ENCODE measurements at regions not wholly inside any gene's neighbourhood (a gene's known extent, or its start where the extent isn't known, plus 50 kb on each side); places are given as distances from the start of the nearest gene placed in this dataset.

DNA sequence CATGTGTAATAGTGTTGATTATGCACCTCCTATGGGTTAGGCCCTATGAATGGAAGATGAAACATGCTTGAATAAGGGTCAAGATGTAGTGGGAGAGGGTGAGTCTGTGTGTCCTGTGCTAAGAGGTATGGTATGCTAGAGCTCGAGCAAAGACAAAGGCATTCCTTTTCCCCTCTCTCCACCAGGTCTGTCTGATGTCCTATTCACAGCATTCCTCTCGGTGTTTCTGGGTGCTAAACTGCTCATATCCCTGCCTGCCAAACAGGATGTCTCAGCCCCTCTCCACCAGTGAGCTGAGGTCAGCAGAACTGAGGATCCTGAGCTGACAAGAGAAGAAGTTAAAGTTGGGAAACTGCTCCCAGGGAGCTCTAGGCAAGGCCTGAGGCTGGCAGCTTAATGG is 344.9 kb downstream of the TSN start:
- no peak for DNase-seq (ENCODE audit: low read depth, low spot score)
- H3K4me3 ChIP-seq (ENCODE audit: low read depth, low read length): no peak overlapping the region
- TF ChIP-seq, protein P1, sequence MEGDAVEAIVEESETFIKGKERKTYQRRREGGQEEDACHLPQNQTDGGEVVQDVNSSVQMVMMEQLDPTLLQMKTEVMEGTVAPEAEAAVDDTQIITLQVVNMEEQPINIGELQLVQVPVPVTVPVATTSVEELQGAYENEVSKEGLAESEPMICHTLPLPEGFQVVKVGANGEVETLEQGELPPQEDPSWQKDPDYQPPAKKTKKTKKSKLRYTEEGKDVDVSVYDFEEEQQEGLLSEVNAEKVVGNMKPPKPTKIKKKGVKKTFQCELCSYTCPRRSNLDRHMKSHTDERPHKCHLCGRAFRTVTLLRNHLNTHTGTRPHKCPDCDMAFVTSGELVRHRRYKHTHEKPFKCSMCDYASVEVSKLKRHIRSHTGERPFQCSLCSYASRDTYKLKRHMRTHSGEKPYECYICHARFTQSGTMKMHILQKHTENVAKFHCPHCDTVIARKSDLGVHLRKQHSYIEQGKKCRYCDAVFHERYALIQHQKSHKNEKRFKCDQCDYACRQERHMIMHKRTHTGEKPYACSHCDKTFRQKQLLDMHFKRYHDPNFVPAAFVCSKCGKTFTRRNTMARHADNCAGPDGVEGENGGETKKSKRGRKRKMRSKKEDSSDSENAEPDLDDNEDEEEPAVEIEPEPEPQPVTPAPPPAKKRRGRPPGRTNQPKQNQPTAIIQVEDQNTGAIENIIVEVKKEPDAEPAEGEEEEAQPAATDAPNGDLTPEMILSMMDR (IDR thresholded peaks at IDR 0.05; ENCODE audit: low read depth, low read length): no peak
- in situ Hi-C loops (cut with HindIII; ENCODE audit: low sequenced_read_pairs): no loop called here

DNA sequence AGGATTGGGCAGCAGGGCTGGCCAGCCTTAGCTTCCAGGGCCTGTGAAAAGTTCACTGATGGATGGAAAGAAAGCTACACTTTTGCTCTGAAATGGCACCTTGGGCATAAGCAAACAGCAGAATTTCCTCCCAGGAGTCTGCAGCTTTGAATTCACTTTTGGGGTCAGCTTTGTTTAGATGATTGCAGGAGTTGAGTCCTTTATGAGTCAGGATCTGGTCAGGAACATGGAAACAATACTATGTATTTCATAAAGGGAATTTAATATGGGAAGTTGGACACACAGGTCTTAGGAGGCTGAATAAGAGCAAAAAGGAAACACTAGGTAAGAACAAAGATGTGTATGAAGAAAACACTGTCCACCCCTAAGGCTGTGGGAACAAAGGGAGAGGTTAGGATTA is 345.3 kb downstream of the TSN start:
- no peak overlapping the region for H3K4me3 ChIP-seq (ENCODE audit: low read depth, low read length)
- in situ Hi-C loops (cut with HindIII; ENCODE audit: low sequenced_read_pairs): no loop called here
- DNase-seq (ENCODE audit: low read depth, low spot score): no peak
- TF ChIP-seq, protein P1 (IDR thresholded peaks at IDR 0.05; ENCODE audit: low read depth, low read length): no peak

DNA sequence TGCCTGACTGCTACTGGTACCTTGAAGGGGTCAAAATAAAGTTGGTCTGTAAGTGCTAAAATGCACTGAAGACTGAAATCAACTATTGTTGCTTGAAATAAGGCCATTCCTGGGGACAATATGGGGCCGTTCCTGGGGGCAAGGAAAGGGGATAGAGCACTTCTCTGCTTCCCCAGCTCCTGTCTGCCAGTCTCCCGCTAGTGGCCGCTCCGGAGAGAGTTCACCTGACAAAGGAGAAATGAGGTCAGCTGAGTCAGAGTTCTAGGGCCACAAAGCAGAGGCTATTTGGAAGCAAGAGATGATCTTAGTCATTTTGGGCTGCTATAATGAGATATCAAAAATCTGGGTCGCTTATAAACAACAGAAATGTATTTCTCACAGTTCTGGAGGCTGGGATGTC is 345.9 kb downstream of the TSN start:
- in situ Hi-C loops (cut with HindIII; ENCODE audit: low sequenced_read_pairs): no loop called here
- TF ChIP-seq, protein P1 (IDR thresholded peaks at IDR 0.05; ENCODE audit: low read depth, low read length): no peak
- no peak overlapping the region for H3K4me3 ChIP-seq (ENCODE audit: low read depth, low read length)
- DNase-seq (ENCODE audit: low read depth, low spot score): no peak

DNA sequence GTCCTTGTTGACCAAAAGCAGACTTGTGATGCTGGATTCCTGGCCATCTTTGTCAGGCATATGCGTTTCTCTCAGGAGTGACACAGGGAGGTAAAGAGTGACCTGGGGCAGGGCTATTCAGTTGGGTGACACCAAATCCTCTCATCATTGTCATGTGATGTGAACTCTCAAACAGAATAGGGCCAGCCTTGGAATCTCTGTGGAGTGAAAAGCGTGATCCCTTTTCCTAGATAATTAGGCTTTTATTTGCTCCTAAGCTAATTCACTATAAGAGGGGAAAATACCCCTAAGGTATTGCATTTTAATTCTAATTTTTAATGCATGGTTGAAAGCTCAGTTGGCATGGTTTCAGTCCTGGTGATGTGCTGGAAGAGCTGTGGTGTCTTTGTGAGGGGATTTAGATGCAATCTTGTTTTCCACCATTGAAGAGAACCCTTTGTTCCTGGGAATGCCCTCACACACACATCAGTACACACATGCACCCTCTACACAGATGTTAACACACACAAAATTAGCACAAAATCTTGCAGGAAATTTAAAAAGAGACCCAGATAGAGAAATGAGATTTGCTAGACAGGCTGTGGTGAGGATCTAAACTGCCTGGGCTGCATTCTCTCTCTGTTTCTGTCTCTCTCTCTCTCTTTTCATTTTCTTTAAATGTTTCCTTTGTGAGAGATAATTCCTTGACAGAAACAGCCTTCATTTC is 349.9 kb downstream of the TSN start:
- no peak for DNase-seq (ENCODE audit: low read depth, low spot score)
- H3K4me3 ChIP-seq (ENCODE audit: low read depth, low read length): no peak overlapping the region
- in situ Hi-C loops (cut with HindIII; ENCODE audit: low sequenced_read_pairs): no loop called here
- TF ChIP-seq, protein P1 (IDR thresholded peaks at IDR 0.05; ENCODE audit: low read depth, low read length): no peak

DNA sequence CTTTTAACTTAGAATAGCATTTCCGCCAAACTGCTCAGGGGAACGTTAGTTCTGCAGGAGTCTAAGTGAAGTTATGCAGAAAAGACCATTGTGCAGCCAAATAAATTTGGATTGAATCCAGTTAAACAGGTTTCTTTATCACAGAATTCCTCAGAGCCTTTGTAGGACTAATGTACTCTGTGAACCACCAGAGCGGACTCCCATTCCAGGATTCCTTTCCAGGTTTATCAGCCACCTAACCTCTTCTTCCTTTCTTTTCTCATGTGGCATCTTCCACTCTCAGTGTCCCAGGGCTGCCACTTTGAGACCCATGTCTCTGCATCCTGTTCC is 350.4 kb downstream of the TSN start:
- in situ Hi-C loops (cut with HindIII; ENCODE audit: low sequenced_read_pairs): no loop called here
- DNase-seq (ENCODE audit: low read depth, low spot score): no peak

DNA sequence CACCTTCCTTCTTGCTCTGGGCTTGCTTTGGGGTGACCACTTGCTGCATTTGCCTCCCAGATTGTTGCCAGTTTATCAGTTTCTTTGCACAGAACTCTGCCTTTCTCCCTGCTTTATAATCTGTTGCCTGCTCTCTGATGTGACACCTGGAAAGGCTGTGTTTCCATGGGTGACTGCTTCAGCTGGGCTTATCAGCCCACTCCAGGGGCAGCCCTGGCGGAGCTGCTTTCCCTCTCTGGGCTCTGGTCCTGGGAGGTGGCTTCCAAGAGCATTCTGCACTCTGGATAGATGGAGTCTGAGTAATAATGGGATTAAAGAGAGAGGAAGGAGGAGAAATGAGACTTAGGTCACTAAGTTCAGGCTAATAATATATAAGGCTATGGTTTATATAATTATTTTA is 352.7 kb downstream of the TSN start:
- no peak overlapping the region for H3K4me3 ChIP-seq (ENCODE audit: low read depth, low read length)
- TF ChIP-seq, protein P1 (IDR thresholded peaks at IDR 0.05; ENCODE audit: low read depth, low read length): no peak
- no peak for DNase-seq (ENCODE audit: low read depth, low spot score)
- in situ Hi-C loops (cut with HindIII; ENCODE audit: low sequenced_read_pairs): no loop called here

More for the DNA sequence above, 350.4 kb downstream of the TSN start:
- H3K4me3 ChIP-seq (ENCODE audit: low read depth, low read length): no peak overlapping the region
- TF ChIP-seq, protein P1 (IDR thresholded peaks at IDR 0.05; ENCODE audit: low read depth, low read length): no peak

All from astrocyte of the spinal cord (primary cell).